ENCODE measurements at regions not wholly inside any gene's neighbourhood (a gene's known extent, or its start where the extent isn't known, plus 50 kb on each side); places are given as distances from the start of the nearest gene placed in this dataset.
"Not testable (repeated sequence)": the region's sequence is repeated elsewhere in the genome, so short reads cannot be mapped to it uniquely, and the experiment has no call there.

DNA sequence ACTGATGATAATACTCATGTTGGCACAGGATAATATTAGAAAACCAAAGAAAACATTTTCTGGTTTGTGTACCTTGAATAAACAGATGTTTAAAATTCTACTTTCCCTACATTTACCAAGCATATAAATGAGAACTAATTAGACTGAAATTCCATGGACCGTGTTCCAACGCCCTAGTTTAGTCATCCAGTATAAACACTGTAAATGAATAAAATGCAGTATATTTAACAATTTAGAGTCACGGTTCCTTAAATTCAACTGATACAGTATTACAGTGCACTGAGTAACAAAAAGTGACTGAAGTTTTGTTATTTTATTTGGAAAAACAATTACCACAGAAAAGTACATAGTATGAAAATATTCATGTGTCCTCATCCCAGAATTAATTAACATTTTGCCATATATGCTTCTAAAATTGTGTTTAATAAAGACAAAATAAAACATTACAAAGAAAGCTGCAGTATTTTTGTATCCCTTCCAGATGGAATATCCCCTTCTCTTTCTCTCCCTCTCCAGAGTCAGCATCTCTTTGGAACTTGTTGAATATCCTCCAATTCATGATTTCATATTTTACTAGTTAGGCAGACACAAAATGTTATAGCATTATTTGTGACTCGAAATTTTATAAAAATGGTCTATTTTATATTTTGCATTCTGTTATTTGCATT is 112.5 kb downstream of the HMHB1 start:
- 56 to 63% methylated on average over 4 of the region's 4 CpGs for whole genome bisulfite sequencing, 2 donors
- Histone ChIP-seq H3K27ac (no peak overlapping the region), H3K36me3 (ENCODE audit: low read depth, missing control alignments) (no peaks in the 10 kb centered on the region), H3K27me3 (no peaks in the 10 kb centered on the region), H3K4me3 (no peak overlapping the region), H3K4me1 (no peaks in the 10 kb centered on the region), H3K9me3 (no peaks in the 10 kb centered on the region)
- intact Hi-C loops (cut with DNase I; ENCODE audit: low total_unique reads), result no loop called here
- no peak for DNase-seq
- no peak for TF ChIP-seq POLR2A (IDR thresholded peaks at IDR 0.05)
- TF ChIP-seq, protein P1, sequence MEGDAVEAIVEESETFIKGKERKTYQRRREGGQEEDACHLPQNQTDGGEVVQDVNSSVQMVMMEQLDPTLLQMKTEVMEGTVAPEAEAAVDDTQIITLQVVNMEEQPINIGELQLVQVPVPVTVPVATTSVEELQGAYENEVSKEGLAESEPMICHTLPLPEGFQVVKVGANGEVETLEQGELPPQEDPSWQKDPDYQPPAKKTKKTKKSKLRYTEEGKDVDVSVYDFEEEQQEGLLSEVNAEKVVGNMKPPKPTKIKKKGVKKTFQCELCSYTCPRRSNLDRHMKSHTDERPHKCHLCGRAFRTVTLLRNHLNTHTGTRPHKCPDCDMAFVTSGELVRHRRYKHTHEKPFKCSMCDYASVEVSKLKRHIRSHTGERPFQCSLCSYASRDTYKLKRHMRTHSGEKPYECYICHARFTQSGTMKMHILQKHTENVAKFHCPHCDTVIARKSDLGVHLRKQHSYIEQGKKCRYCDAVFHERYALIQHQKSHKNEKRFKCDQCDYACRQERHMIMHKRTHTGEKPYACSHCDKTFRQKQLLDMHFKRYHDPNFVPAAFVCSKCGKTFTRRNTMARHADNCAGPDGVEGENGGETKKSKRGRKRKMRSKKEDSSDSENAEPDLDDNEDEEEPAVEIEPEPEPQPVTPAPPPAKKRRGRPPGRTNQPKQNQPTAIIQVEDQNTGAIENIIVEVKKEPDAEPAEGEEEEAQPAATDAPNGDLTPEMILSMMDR (IDR thresholded peaks at IDR 0.05), result no peak

DNA sequence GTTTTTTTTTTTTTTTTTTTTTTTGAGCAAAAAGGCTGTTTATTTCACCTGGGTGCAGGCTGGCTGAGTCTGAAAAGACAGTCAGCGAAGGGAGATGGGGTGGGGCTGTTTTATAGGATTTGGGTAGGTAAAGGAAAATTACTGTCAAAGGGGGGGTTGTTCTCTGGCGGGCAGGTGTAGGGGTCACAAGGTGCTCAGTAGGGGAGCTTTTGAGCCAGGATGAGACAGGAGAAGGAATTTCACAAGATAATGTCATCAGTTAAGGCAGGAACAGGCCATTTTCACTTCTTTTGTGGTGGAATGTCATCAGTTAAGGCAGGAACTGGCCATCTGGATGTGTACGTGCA is 113.0 kb downstream of the HMHB1 start:
- intact Hi-C loops (cut with DNase I; ENCODE audit: low total_unique reads); DNase-seq; H3K27ac ChIP-seq; H3K36me3 ChIP-seq (ENCODE audit: low read depth, missing control alignments); H3K9me3 ChIP-seq; H3K4me3 ChIP-seq; H3K27me3 ChIP-seq; H3K4me1 ChIP-seq: not testable (repeated sequence)
- 92 to 93% methylated on average over 3 of the region's 3 CpGs for WGBS, 2 donors

DNA sequence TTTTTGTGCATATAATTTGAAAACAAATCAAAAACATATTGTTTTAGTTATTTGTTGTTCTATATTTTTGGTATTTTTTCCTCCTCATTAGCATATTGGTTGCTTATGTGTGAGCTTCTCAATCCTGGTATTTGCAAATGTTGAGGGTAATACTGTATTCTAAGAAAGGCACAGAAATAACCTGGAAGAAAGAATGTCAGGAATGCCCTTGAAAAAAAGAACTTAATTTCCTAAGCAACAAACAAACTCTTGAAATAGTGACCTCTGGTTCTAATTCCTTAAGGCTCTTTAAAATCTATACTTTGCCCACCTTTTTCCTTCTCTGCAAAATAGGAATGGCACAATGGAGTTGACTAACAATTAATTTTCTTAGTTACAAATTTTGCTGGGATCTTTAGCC is 117.5 kb downstream of the HMHB1 start:
- no peaks in the 10 kb centered on the region for H3K27me3 ChIP-seq
- DNase-seq, result no peak
- no peaks in the 10 kb centered on the region for H3K36me3 ChIP-seq (ENCODE audit: low read depth, missing control alignments)
- no peaks in the 10 kb centered on the region for H3K9me3 ChIP-seq
- no peak for TF ChIP-seq POLR2A (IDR thresholded peaks at IDR 0.05)
- TF ChIP-seq, protein P1 (IDR thresholded peaks at IDR 0.05), result no peak
- H3K4me3 ChIP-seq, result no peak overlapping the region
- intact Hi-C loops (cut with DNase I; ENCODE audit: low total_unique reads), result no loop called here
- no peak overlapping the region for H3K27ac ChIP-seq
- no peaks in the 10 kb centered on the region for H3K4me1 ChIP-seq

DNA sequence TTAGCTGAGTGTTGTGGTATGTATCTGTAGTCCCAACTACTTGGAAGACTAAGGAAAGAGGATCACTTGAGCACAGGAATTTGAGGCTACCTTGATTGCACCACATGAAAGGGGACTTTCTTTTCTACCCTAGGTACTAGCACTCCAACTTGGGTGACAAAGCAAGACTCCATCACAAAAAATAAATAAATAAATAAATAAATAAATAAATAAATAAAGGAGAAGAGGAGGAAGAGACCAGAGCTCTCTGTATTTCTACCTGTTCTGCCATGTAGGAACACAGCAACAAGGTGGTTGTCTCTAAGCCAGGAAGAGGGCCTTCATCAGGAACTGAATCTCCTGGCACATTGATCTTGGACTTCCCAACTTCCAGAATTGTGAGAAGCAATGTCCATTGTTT is 118.6 kb downstream of the HMHB1 start:
- TF ChIP-seq, protein P1 (IDR thresholded peaks at IDR 0.05), result no peak
- TF ChIP-seq POLR2A (IDR thresholded peaks at IDR 0.05), result no peak

DNA sequence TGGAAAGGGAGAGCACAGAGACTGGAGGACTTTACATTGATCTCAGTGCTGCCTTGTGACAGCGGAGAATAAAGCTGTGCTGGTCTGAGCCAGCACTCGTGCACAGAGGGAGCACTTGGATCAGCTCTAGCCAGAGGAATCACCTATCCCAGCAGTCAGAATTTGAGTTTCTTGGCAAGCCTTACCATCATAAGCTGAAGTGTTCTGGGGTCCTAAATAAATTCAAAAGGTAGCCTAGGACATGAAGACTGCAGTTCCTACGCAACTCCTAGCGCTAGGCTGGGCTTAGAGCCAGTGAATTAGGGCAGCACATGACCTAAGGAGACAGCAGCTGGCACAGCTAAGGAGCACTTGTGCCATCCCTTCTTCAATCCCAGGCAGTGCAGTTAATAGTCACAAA is 119.5 kb downstream of the HMHB1 start:
- Histone ChIP-seq H3K4me1 (no peaks in the 10 kb centered on the region), H3K36me3 (ENCODE audit: low read depth, missing control alignments) (no peaks in the 10 kb centered on the region), H3K9me3 (no peaks in the 10 kb centered on the region), H3K4me3 (no peak overlapping the region), H3K27me3 (no peaks in the 10 kb centered on the region), H3K27ac (no peak overlapping the region)
- peak; percentile 36 for DNase-seq
- WGBS, 2 donors, result 83 to 94% methylated on average over 2 to 4 of the region's 4 CpGs
- TF ChIP-seq, protein P1 (IDR thresholded peaks at IDR 0.05), result no peak
- no peak for TF ChIP-seq POLR2A (IDR thresholded peaks at IDR 0.05)
- intact Hi-C loops (cut with DNase I; ENCODE audit: low total_unique reads), result no loop called here

More for the DNA sequence above, 118.6 kb downstream of the HMHB1 start:
- H3K27ac ChIP-seq, result no peak overlapping the region
- H3K4me3 ChIP-seq, result no peak overlapping the region
- intact Hi-C loops (cut with DNase I; ENCODE audit: low total_unique reads), result no loop called here
- H3K36me3 ChIP-seq (ENCODE audit: low read depth, missing control alignments), result no peaks in the 10 kb centered on the region
- H3K4me1 ChIP-seq, result no peaks in the 10 kb centered on the region
- no peak for DNase-seq
- H3K27me3 ChIP-seq, result no peaks in the 10 kb centered on the region
- H3K9me3 ChIP-seq, result no peaks in the 10 kb centered on the region

Measured in testis (tissue), 2 donors.